NCI-H1694 (cell line): ENCODE measurements at regions not wholly inside any gene's neighbourhood (a gene's known extent, or its start where the extent isn't known, plus 50 kb on each side); places are given as distances from the start of the nearest gene placed in this dataset.
"Not testable (repeated sequence)": the region's sequence is repeated elsewhere in the genome, so short reads cannot be mapped to it uniquely, and the experiment has no call there.

Experiments
- DNase-seq: peaks from one replicate; lab custom pipeline; 2025; lab: John Stamatoyannopoulos, UW

- DNase-seq: no peak
Measured at GRCh38 chr7:65800890-65801341, 72.0 kb upstream of the VKORC1L1 start.

GRCh38 chr7:65804887-65805286, 68.0 kb upstream of the VKORC1L1 start:
- no peak for DNase-seq

- not testable (repeated sequence) for DNase-seq
Measured at GRCh38 chr7:65807067-65807466, 65.8 kb upstream of the VKORC1L1 start.

- DNase-seq: no peak
Measured at GRCh38 chr7:65809259-65809981, 63.5 kb upstream of the VKORC1L1 start.

- no peak for DNase-seq
Measured at GRCh38 chr7:65809982-65810288, 62.9 kb upstream of the VKORC1L1 start.

GRCh38 chr7:65812281-65812680, 60.6 kb upstream of the VKORC1L1 start:
- no peak for DNase-seq

GRCh38 chr7:65814556-65815167, 58.2 kb upstream of the VKORC1L1 start:
- DNase-seq: not testable (repeated sequence)

- no peak for DNase-seq
Measured at GRCh38 chr7:65820287-65820950, 52.5 kb upstream of the VKORC1L1 start.
